ENCODE measurements at regions not wholly inside any gene's neighbourhood (a gene's known extent, or its start where the extent isn't known, plus 50 kb on each side); places are given as distances from the start of the nearest gene placed in this dataset.

- Histone ChIP-seq H3K4me3 (no peak overlapping the region), H3K4me1 (no peaks in the 10 kb centered on the region), H3K36me3 (no peaks in the 10 kb centered on the region), H3K27me3 (no peaks in the 10 kb centered on the region), H3K9me3 (no peaks in the 10 kb centered on the region), H3K27ac (no peak overlapping the region)
- no peak for TF ChIP-seq POLR2A (IDR thresholded peaks at IDR 0.05)
- TF ChIP-seq, protein P1, sequence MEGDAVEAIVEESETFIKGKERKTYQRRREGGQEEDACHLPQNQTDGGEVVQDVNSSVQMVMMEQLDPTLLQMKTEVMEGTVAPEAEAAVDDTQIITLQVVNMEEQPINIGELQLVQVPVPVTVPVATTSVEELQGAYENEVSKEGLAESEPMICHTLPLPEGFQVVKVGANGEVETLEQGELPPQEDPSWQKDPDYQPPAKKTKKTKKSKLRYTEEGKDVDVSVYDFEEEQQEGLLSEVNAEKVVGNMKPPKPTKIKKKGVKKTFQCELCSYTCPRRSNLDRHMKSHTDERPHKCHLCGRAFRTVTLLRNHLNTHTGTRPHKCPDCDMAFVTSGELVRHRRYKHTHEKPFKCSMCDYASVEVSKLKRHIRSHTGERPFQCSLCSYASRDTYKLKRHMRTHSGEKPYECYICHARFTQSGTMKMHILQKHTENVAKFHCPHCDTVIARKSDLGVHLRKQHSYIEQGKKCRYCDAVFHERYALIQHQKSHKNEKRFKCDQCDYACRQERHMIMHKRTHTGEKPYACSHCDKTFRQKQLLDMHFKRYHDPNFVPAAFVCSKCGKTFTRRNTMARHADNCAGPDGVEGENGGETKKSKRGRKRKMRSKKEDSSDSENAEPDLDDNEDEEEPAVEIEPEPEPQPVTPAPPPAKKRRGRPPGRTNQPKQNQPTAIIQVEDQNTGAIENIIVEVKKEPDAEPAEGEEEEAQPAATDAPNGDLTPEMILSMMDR (IDR thresholded peaks at IDR 0.05): no peak
- ATAC-seq: no peak
- no peak for DNase-seq
- intact Hi-C loops (cut with DNase I): no loop called here
- 100% methylated on average over 1 of the region's 2 CpGs for WGBS (ENCODE audit: insufficient coverage, low coverage, low lambda C conversion rate, missing lambda C conversion rate)
Measured at GRCh38 chr5:34450338-34450737, 205.8 kb upstream of the RAI14 start.

DNA sequence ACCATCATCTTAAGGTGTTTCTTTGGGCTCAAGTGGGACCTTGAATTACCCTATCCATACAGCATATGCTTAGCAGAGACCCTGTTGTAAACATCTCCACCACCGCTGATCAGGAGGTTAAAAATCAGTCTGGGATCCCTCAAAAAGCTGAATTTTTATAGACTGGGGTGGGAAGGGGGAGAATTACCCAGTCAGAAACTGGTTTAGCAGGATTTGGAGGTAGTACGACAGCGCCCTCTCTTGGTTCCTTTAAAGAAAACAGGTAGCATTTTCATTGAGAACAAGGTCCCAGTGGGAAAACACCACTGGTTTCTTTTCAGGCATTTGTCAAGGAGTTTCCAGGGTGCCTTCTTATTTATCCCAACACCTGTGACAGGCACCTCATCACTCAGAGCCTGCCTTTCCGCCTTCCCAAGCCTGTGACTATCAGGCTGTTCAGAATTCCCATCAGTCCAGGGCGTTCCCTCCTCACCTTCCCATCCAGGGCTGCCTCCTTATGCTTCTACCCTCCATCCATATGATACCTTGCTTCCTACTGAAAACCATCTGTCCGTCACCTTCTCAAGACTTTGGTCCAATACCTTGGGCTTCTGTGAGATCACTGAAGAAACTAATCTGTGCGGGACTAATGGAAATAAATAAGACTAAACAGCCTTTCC is 203.8 kb upstream of the RAI14 start:
- ATAC-seq: peak in 2 of 4 donors; percentile 27 to 68
- WGBS (ENCODE audit: insufficient coverage, low coverage, low lambda C conversion rate, missing lambda C conversion rate): 39% methylated on average over 7 of the region's 7 CpGs
- H3K36me3 ChIP-seq: no peaks in the 10 kb centered on the region
- DNase-seq: no peak
- H3K4me1 ChIP-seq: no peaks in the 10 kb centered on the region
- H3K27ac ChIP-seq: no peak overlapping the region
- no peak for TF ChIP-seq POLR2A (IDR thresholded peaks at IDR 0.05)
- TF ChIP-seq, protein P1 (IDR thresholded peaks at IDR 0.05): peak; percentile 5 to 28 (median 16)
- no peak overlapping the region for H3K4me3 ChIP-seq
- intact Hi-C loops (cut with DNase I): no loop called here
- H3K9me3 ChIP-seq: no peaks in the 10 kb centered on the region
- H3K27me3 ChIP-seq: no peaks in the 10 kb centered on the region

DNA sequence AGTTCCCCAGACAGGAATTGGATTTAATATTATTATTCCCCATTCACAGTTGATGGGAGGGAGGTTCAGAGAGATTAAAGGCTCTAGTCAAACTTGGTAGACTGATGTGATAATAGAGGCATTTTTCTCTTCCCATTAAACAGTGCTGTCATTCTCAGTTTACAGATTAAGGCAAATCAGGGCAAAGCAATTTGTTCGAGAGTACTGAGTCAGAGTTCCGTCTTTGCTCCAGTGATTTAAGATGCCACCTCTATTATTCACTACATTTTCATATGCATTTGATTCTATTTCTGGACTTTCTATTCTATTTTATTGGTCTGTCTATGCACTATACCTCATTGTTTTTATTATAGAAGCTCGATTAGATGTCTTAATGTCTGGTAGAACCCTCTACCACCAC is 201.0 kb upstream of the RAI14 start:
- H3K36me3 ChIP-seq: no peaks in the 10 kb centered on the region
- 87% methylated on average over 3 of the region's 3 CpGs for WGBS (ENCODE audit: insufficient coverage, low coverage, low lambda C conversion rate, missing lambda C conversion rate)
- no peak for TF ChIP-seq POLR2A (IDR thresholded peaks at IDR 0.05)
- TF ChIP-seq, protein P1 (IDR thresholded peaks at IDR 0.05): no peak
- no peak overlapping the region for H3K4me3 ChIP-seq
- ATAC-seq (no peak), DNase-seq (no peak)
- no peaks in the 10 kb centered on the region for H3K27me3 ChIP-seq
- intact Hi-C loops (cut with DNase I): no loop called here
- peaks cover 0 to 1% (median 0%) of the 10 kb centered on the region in 4 donors for H3K9me3 ChIP-seq
- no peaks in the 10 kb centered on the region for H3K4me1 ChIP-seq
- H3K27ac ChIP-seq: no peak overlapping the region

- no peaks in the 10 kb centered on the region for H3K27me3 ChIP-seq
- H3K4me3 ChIP-seq: no peak overlapping the region
- intact Hi-C loops (cut with DNase I): no loop called here
- H3K9me3 ChIP-seq: peaks cover 0 to 3% (median 0%) of the 10 kb centered on the region in 4 donors
- no peak overlapping the region for H3K27ac ChIP-seq
- H3K36me3 ChIP-seq: no peaks in the 10 kb centered on the region
- DNase-seq: no peak
- no peaks in the 10 kb centered on the region for H3K4me1 ChIP-seq
- WGBS (ENCODE audit: insufficient coverage, low coverage, low lambda C conversion rate, missing lambda C conversion rate): 30% methylated on average over 3 of the region's 3 CpGs
- ATAC-seq: no peak
- TF ChIP-seq POLR2A (IDR thresholded peaks at IDR 0.05): no peak
- TF ChIP-seq, protein P1 (IDR thresholded peaks at IDR 0.05): no peak
Measured at GRCh38 chr5:34459908-34460307, 196.2 kb upstream of the RAI14 start.

Measured in right lobe of liver (tissue), 6 donors.